Posterior cingulate gyrus (tissue), 11 donors: ENCODE measurements at regions not wholly inside any gene's neighbourhood (a gene's known extent, or its start where the extent isn't known, plus 50 kb on each side); places are given as distances from the start of the nearest gene placed in this dataset.
A peak's percentile ranks its signal among the peaks of the same experiment; 100 is the strongest.
"Not testable (repeated sequence)": the region's sequence is repeated elsewhere in the genome, so short reads cannot be mapped to it uniquely, and the experiment has no call there.

ENCODE experiments used
- DNase-seq, 10 donors: peaks; one replicate each; pipeline versions ENCODE4 v3.0.0 to v3.0.0-alpha.2; 2020 to 2021; ENCODE audit warnings: mixed read lengths in 3 of 10
- intact Hi-C: fragments of 100-400 bp; cut with DNase I; formaldehyde crosslinking; loops from one replicate; pipeline ENCODE4 v1.15.1; 2023

DNA sequence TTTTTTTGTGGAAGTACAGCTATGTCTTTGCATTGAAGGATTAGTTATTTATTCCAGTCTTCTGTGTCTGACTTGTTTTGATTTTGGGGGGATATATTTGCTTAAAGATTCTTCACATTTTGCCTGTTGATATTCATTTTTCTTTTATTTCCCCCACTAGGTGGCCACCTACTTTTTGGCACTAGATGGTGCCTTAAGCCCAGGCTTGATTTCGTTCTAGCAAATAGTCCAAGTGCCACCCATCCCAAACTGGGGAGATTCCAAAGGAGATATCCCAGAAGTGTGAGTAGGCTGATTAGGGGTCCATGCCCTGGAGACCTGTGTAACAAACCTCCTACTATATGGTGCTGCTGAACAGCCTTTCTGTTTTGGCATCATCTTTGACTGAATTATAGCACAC, 80.0 kb upstream of the SPATA16 start:
- intact Hi-C loops = no loop called here
- no peak for DNase-seq

DNA sequence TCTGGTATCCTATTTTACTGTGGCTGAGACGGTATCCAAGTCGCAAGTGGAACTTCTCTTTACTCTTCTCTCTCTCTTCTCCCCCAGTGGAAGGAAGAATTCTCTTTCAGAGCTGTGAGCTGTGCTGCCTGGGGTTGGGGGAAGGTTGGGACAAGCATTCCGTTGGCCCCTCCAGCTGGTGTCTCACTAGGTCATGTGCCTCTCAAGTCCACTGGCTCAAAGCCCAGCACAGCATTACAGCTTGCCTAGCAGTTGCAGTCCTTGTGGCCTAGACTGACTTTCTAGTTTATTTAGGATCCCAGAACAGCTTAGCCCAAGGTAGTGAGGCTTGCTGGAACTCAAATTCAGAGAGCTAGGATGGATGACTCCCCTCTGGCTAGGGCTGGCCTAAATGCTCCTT, 76.1 kb upstream of the SPATA16 start:
- intact Hi-C loops = no loop called here
- DNase-seq = peak in 1 of 10 donors; percentile 50

- intact Hi-C loops = no loop called here
- no peak for DNase-seq
Observed at GRCh38 chr3:173216063-173216462, 75.0 kb upstream of the SPATA16 start.

GRCh38 chr3:173214576-173214975, 73.5 kb upstream of the SPATA16 start:
- intact Hi-C loops = no loop called here
- DNase-seq = no peak

GRCh38 chr3:173199568-173199967, 58.5 kb upstream of the SPATA16 start:
- intact Hi-C loops = no loop called here
- DNase-seq = no peak

DNA sequence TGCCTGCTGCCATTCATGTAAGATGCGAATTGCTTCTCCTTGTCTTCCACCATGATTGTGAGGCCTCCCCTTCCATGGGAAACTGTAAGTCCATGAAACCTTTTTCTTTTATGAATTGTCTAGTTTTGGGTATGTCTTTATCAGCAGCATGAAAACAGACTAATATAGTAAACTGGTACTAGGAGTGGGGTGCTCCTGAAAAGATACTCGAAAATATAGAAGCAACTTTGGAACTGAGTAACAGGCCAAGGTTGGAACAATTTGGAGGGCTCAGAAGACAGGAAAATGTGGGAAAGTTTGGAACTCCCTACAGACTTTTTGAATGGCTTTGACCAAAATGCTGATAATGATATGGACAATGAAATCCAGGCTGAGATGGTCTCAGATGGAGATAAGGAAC, 53.8 kb upstream of the SPATA16 start:
- intact Hi-C loops, DNase-seq: not testable (repeated sequence)

GRCh38 chr3:173191611-173192010, 50.6 kb upstream of the SPATA16 start:
- intact Hi-C loops = no loop called here
- DNase-seq = no peak
